Progenitor cell of endocrine pancreas (in vitro differentiated cells): ENCODE measurements at regions not wholly inside any gene's neighbourhood (a gene's known extent, or its start where the extent isn't known, plus 50 kb on each side); places are given as distances from the start of the nearest gene placed in this dataset.
A peak's percentile ranks its signal among the peaks of the same experiment; 100 is the strongest.

Experiments
- DNase-seq: peaks from one replicate; pipeline ENCODE4 v3.0.0; 2021; ENCODE audit warnings: low spot score; ENCODE audit not compliant: unreplicated experiment
- H3K27ac Mint-ChIP-seq: 2 replicates; pipeline ENCODE4 v1.8.0; 2021; ENCODE audit warnings: mild to moderate bottlenecking, moderate library complexity, mixed read lengths
- H3K27me3 Mint-ChIP-seq: 2 replicates; pipeline ENCODE4 v1.8.0; 2021; ENCODE audit warnings: mixed read lengths
- H3K36me3 Mint-ChIP-seq: 2 replicates; pipeline ENCODE4 v1.8.0; 2022; ENCODE audit warnings: mixed read lengths; ENCODE audit not compliant: insufficient read depth
- H3K4me1 Mint-ChIP-seq: 2 replicates; pipeline ENCODE4 v1.8.0; 2021; ENCODE audit warnings: low read depth, mixed read lengths
- H3K4me3 Mint-ChIP-seq: 2 replicates; pipeline ENCODE4 v1.8.0; 2021; ENCODE audit warnings: low read depth, mild to moderate bottlenecking, moderate library complexity, mixed read lengths
- H3K9me3 Mint-ChIP-seq: 2 replicates; pipeline ENCODE4 v1.8.0; 2021; ENCODE audit warnings: low read depth, mixed read lengths
- CTCF ChIP-seq: fragments of 200-600 bp; sonication (generic); IDR thresholded peaks from one replicate; pipeline ENCODE4 v1.5.0; 2021; ENCODE audit warnings: antibody characterized with exemption, mild to moderate bottlenecking; ENCODE audit not compliant: unreplicated experiment

DNA sequence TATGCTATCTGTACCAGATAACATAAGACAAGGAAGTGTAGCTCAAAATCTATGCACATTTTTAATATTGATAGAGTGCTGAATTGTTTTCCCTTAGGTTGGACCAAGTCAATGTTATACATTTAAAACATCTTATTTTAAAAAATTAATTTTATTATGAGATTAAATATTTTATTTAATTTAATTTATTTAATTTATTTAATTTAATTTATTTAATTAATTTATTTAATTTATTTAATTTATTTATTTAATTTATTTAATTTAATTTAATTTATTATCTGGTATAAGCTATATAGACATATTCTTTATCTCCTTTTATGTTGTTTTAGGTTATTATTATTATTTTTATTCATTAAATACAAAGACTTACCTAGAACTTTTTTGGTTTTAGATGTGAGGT is 551.7 kb upstream of the LRRTM1 start:
- no peak for DNase-seq
- Mint-ChIP-seq H3K27me3 (no peaks in the 10 kb centered on the region), H3K27ac (no peak overlapping the region), H3K4me1 (peaks cover 7% of the 10 kb centered on the region), H3K4me3 (no peak overlapping the region), H3K9me3 (no peaks in the 10 kb centered on the region), H3K36me3 (no peaks in the 10 kb centered on the region)
- no peak for TF ChIP-seq CTCF

DNA sequence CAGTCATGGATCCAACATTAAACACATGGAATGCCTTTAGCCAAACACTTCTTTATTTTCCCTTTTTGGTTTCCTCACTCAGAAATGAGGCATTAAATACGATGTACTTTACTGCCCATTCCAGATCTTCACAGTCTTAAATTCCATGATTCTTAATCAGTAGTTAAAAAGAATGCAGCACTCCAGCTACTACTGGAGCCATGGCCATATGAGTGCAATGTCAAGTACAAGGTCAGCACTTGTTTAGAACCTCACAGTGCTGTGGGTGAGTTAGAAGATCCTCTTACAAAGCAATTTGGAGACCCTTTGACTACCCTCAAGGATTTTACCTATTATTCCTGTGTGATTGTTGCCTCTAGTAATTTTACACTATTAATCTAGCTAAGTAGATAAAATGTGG is 550.3 kb upstream of the LRRTM1 start:
- no peak overlapping the region for H3K4me3 Mint-ChIP-seq
- DNase-seq = no peak
- H3K9me3 Mint-ChIP-seq = peaks cover 2% of the 10 kb centered on the region
- no peaks in the 10 kb centered on the region for H3K36me3 Mint-ChIP-seq
- no peak for TF ChIP-seq CTCF
- no peak overlapping the region for H3K27ac Mint-ChIP-seq
- no peaks in the 10 kb centered on the region for H3K27me3 Mint-ChIP-seq
- peaks cover 7% of the 10 kb centered on the region for H3K4me1 Mint-ChIP-seq

- H3K27ac Mint-ChIP-seq = no peak overlapping the region
- H3K4me3 Mint-ChIP-seq = no peak overlapping the region
- H3K9me3 Mint-ChIP-seq = peaks cover 3% of the 10 kb centered on the region
- H3K27me3 Mint-ChIP-seq = no peaks in the 10 kb centered on the region
- no peaks in the 10 kb centered on the region for H3K36me3 Mint-ChIP-seq
- TF ChIP-seq CTCF = no peak
- DNase-seq = no peak
- peaks cover 2% of the 10 kb centered on the region for H3K4me1 Mint-ChIP-seq
Observed at GRCh38 chr2:80852808-80853139, 548.2 kb upstream of the LRRTM1 start.

DNA sequence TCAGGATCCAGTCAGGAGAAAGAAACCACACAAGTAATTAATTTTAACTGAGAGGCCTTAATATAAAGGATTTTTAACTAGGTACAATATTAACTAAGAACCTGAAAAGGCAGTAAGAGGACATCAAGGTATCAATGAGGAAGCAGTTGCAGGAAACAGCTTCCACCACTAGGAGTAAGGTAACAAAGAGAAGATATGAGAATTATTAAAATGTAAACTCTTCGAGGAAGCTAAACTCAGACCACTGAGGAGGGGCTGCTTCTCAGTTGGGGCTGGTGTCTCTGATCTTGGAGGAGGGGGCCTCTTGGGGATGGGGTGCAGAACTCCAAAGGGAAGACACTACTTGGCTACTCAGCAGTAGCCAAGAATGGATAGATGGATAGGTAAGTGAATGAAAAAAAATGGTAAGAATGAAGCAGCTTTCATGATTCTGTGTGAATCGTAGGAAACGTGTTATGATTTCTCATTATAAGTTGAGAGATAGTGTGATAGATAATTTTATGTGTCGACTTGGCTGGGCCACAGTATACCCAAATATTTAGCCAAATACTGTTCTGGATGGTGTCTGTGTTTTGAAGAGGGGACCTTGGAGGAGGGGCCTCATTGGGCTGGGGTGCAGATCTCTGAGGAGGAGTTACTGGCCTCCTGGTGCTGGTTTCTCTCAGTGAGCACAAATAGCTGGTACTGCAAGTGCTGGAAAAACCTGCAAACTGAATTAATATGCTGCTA is 547.7 kb upstream of the LRRTM1 start:
- Mint-ChIP-seq H3K36me3 (no peaks in the 10 kb centered on the region), H3K27ac (no peak overlapping the region), H3K27me3 (no peaks in the 10 kb centered on the region), H3K4me1 (peaks cover 2% of the 10 kb centered on the region), H3K9me3 (peaks cover 3% of the 10 kb centered on the region), H3K4me3 (no peak overlapping the region)
- peak; percentile 46 for TF ChIP-seq CTCF
- no peak for DNase-seq

- H3K36me3 Mint-ChIP-seq = no peaks in the 10 kb centered on the region
- H3K27ac Mint-ChIP-seq = no peak overlapping the region
- DNase-seq = no peak
- H3K4me1 Mint-ChIP-seq = no peaks in the 10 kb centered on the region
- H3K9me3 Mint-ChIP-seq = peaks cover 3% of the 10 kb centered on the region
- H3K27me3 Mint-ChIP-seq = no peaks in the 10 kb centered on the region
- TF ChIP-seq CTCF = no peak
- H3K4me3 Mint-ChIP-seq = no peak overlapping the region
Observed at GRCh38 chr2:80830891-80831290, 526.3 kb upstream of the LRRTM1 start.
